HCT116 (cell line): ENCODE measurements at regions not wholly inside any gene's neighbourhood (a gene's known extent, or its start where the extent isn't known, plus 50 kb on each side); places are given as distances from the start of the nearest gene placed in this dataset.

ENCODE experiments used
- ATAC-seq: fragments of 200-7000 bp; cut with Tn5 transposase; 2 replicates; pipeline ENCODE4 v1.9.1; 2020; ENCODE audit warnings: mild to moderate bottlenecking, moderate library complexity
- BruUV-seq: library from RNA; stranded (reverse); fragments of 400-500 nt; replicated peaks from 2 replicates; lab custom pipeline; 2021; lab: Mats Ljungman, UMichigan
- CTCF ChIA-PET: fragments of 300-600 bp; sonication (Branson Sonifier 250); formaldehyde crosslinking; loops from one replicate; lab custom pipeline; 2021; ENCODE audit warnings: antibody characterized with exemption; lab: Charles Lee
- POLR2A ChIA-PET: fragments of 300-600, 350-600 bp; sonication (Branson Sonifier 250); formaldehyde crosslinking; loops from one replicate; lab custom pipeline; 2021; ENCODE audit warnings: antibody characterized with exemption; lab: Charles Lee
- RAD21 ChIA-PET, 2 experiments: fragments of 300-600 bp; sonication (Branson Sonifier 250); formaldehyde crosslinking; loops; one replicate each; lab custom pipeline; 2023; ENCODE audit warnings: low total read pairs in 2 of 2; ENCODE audit not compliant: uncharacterized antibody in 2 of 2, unreplicated experiment in 2 of 2, low non-redundant PET in 1 of 2; lab: Charles Lee
- DNase-seq: peaks from one replicate; pipeline ENCODE4 v3.0.0-alpha.2; 2010; ENCODE audit warnings: low read depth, low spot score
- H2AFZ ChIP-seq: fragments of 200-600 bp; shearing (Covaris generic), sonication (generic); 2 replicates; pipeline ENCODE4 v1.6.1; 2017; ENCODE audit warnings: low read depth, mixed run types, mixed read lengths, antibody characterized with exemption, low read length; ENCODE audit not compliant: poor library complexity, severe bottlenecking
- H3K27ac ChIP-seq: 2 replicates; pipeline ENCODE4 v1.5.1; 2012; ENCODE audit warnings: low read depth, low read length
- H3K27me3 ChIP-seq: fragments of 200-600 bp; sonication (generic); 2 replicates; pipeline ENCODE4 v1.6.1; 2016; ENCODE audit warnings: mixed run types, low read length, mixed read lengths; ENCODE audit not compliant: insufficient read depth
- H3K36me3 ChIP-seq, 2 experiments: fragments of 200-500 bp in 1 of 2; fragments of 200-600 bp in 1 of 2; sonication (Bioruptor generic) in 1 of 2; sonication (generic) in 1 of 2; 2 replicates each; pipeline versions ENCODE4 v1.5.1 to v1.6.1; 2014 to 2016; ENCODE audit warnings: low read length in 2 of 2, inconsistent platforms in 1 of 2, mixed read lengths in 1 of 2, mixed run types in 1 of 2; ENCODE audit not compliant: insufficient read depth in 2 of 2, control insufficient read depth in 1 of 2
- H3K4me1 ChIP-seq, 2 experiments: fragments of 200-600 bp in 1 of 2; sonication (generic) in 1 of 2; 2 replicates each; pipeline versions ENCODE4 v1.5.1 to v1.6.1; 2012 to 2017; ENCODE audit warnings: low read length in 2 of 2, inconsistent platforms in 1 of 2, mild to moderate bottlenecking in 1 of 2, mixed read lengths in 1 of 2, mixed run types in 1 of 2, moderate library complexity in 1 of 2; ENCODE audit not compliant: insufficient read depth in 2 of 2, control insufficient read depth in 1 of 2
- H3K4me2 ChIP-seq: fragments of 200-600 bp; sonication (generic); 2 replicates; pipeline ENCODE4 v1.6.1; 2017; ENCODE audit warnings: mixed run types, low read length, mixed read lengths
- H3K4me3 ChIP-seq, 2 experiments: fragments of 200-600 bp in 1 of 2; sonication (generic) in 1 of 2; replicated peaks in 1 of 2; 2 replicates each; pipeline ENCODE4 v1.5.1; 2011 to 2016; ENCODE audit warnings: low read length in 2 of 2, control low read depth in 1 of 2, low read depth in 1 of 2, mild to moderate bottlenecking in 1 of 2, mixed read lengths in 1 of 2, mixed run types in 1 of 2
- H3K79me2 ChIP-seq: fragments of 200-600 bp; sonication (generic); 2 replicates; pipeline ENCODE4 v1.6.1; 2017; ENCODE audit warnings: mild to moderate bottlenecking, mixed run types, low read length, moderate library complexity, mixed read lengths; ENCODE audit not compliant: insufficient read depth
- H3K9ac ChIP-seq: fragments of 200-600 bp; sonication (generic); 2 replicates; pipeline ENCODE4 v1.6.1; 2016; ENCODE audit warnings: low read length, mixed read lengths
- H3K9me2 ChIP-seq: fragments of 200-600 bp; sonication (generic), shearing (Covaris generic); 2 replicates; pipeline ENCODE4 v1.6.1; 2017; ENCODE audit warnings: mixed run types, mild to moderate bottlenecking, moderate library complexity; ENCODE audit not compliant: insufficient read depth
- H3K9me3 ChIP-seq, 2 experiments: fragments of 200-500 bp in 1 of 2; fragments of 200-600 bp in 1 of 2; sonication (Bioruptor generic) in 1 of 2; sonication (generic) in 1 of 2; 2 replicates each; pipeline ENCODE4 v1.6.1; 2014 to 2017; ENCODE audit warnings: low read length in 2 of 2, mixed read lengths in 2 of 2, inconsistent platforms in 1 of 2, low read depth in 1 of 2, mild to moderate bottlenecking in 1 of 2, mixed run types in 1 of 2, moderate library complexity in 1 of 2; ENCODE audit not compliant: control insufficient read depth in 1 of 2, insufficient read depth in 1 of 2
- H4K20me1 ChIP-seq: fragments of 200-600 bp; sonication (generic), shearing (Covaris generic); 2 replicates; pipeline ENCODE4 v1.6.1; 2017; ENCODE audit warnings: mixed run types, mild to moderate bottlenecking, moderate library complexity; ENCODE audit not compliant: insufficient read depth
- CBX3 ChIP-seq: IDR thresholded peaks from 2 replicates; pipeline ENCODE4 v1.6.1; 2012; ENCODE audit warnings: low read depth
- CEBPB ChIP-seq: IDR thresholded peaks from 2 replicates; pipeline ENCODE4 v1.6.1; 2012; ENCODE audit warnings: low read depth
- MAX ChIP-seq: IDR thresholded peaks from 2 replicates; pipeline ENCODE4 v1.6.1; 2012
- RAD21 ChIP-seq: IDR thresholded peaks from 2 replicates; pipeline ENCODE4 v1.6.1; 2012; ENCODE audit warnings: low read depth, mild to moderate bottlenecking
- intact Hi-C: fragments of 100-400 bp; cut with micrococcal nuclease; formaldehyde crosslinking; loops from 2 replicates; pipeline ENCODE4 v1.10.0; 2022
- TF ChIP-seq, protein P1 (sequence below), 3 experiments: fragments of 200-600 bp in 1 of 3; sonication (generic) in 1 of 3; IDR thresholded peaks in 2 of 3; conservative IDR thresholded peaks in 1 of 3; 2 replicates each; pipeline ENCODE4 v1.5.1; 2012 to 2017; ENCODE audit warnings: low read depth in 2 of 3, low read length in 2 of 3, antibody characterized with exemption in 1 of 3, borderline replicate concordance in 1 of 3, control low read depth in 1 of 3, mild to moderate bottlenecking in 1 of 3, mixed read lengths in 1 of 3, mixed run types in 1 of 3, moderate library complexity in 1 of 3; ENCODE audit not compliant: insufficient read depth in 1 of 3
- TF ChIP-seq, protein P2 (sequence below): IDR thresholded peaks from 2 replicates; pipeline ENCODE4 v1.6.1; 2012; ENCODE audit warnings: low read depth

DNA sequence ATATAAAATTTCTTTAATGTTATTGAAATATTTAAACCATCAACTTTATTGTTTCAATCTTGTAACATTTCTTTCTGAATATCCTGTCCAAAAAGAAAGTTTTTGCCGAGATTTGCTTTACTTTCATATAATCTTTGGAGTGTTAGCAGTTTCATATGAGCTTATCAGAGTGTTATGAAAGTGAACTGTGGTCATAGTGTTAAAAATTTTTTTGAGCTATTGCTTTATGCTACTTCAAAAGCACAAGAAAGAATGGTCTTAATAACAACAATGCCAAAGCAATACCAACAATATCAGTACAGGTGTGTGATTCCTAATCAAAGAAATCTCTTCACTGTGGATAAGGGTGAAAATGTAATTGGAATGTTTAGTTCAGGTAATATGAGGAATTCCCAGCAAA lies 1994.9 kb upstream of the FLRT2 start:
- TF ChIP-seq CBX3: no peak
- TF ChIP-seq, protein P1, sequence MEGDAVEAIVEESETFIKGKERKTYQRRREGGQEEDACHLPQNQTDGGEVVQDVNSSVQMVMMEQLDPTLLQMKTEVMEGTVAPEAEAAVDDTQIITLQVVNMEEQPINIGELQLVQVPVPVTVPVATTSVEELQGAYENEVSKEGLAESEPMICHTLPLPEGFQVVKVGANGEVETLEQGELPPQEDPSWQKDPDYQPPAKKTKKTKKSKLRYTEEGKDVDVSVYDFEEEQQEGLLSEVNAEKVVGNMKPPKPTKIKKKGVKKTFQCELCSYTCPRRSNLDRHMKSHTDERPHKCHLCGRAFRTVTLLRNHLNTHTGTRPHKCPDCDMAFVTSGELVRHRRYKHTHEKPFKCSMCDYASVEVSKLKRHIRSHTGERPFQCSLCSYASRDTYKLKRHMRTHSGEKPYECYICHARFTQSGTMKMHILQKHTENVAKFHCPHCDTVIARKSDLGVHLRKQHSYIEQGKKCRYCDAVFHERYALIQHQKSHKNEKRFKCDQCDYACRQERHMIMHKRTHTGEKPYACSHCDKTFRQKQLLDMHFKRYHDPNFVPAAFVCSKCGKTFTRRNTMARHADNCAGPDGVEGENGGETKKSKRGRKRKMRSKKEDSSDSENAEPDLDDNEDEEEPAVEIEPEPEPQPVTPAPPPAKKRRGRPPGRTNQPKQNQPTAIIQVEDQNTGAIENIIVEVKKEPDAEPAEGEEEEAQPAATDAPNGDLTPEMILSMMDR (IDR thresholded peaks at IDR 0.05 in 2 of 3, conservative IDR thresholded peaks at IDR 0.05 in 1 of 3; ENCODE audit: borderline replicate concordance in 1 of 3, insufficient read depth in 1 of 3, low read depth in 2 of 3, low read length in 2 of 3): no peak
- no peak for TF ChIP-seq CEBPB
- TF ChIP-seq MAX: no peak
- TF ChIP-seq, protein P2, sequence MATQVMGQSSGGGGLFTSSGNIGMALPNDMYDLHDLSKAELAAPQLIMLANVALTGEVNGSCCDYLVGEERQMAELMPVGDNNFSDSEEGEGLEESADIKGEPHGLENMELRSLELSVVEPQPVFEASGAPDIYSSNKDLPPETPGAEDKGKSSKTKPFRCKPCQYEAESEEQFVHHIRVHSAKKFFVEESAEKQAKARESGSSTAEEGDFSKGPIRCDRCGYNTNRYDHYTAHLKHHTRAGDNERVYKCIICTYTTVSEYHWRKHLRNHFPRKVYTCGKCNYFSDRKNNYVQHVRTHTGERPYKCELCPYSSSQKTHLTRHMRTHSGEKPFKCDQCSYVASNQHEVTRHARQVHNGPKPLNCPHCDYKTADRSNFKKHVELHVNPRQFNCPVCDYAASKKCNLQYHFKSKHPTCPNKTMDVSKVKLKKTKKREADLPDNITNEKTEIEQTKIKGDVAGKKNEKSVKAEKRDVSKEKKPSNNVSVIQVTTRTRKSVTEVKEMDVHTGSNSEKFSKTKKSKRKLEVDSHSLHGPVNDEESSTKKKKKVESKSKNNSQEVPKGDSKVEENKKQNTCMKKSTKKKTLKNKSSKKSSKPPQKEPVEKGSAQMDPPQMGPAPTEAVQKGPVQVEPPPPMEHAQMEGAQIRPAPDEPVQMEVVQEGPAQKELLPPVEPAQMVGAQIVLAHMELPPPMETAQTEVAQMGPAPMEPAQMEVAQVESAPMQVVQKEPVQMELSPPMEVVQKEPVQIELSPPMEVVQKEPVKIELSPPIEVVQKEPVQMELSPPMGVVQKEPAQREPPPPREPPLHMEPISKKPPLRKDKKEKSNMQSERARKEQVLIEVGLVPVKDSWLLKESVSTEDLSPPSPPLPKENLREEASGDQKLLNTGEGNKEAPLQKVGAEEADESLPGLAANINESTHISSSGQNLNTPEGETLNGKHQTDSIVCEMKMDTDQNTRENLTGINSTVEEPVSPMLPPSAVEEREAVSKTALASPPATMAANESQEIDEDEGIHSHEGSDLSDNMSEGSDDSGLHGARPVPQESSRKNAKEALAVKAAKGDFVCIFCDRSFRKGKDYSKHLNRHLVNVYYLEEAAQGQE: no peak
- TF ChIP-seq RAD21: no peak
- TF ChIP-seq, all 23 proteins: peak for 0
- no peak for ATAC-seq
- no peak for DNase-seq
- no peak overlapping the region for H3K27ac ChIP-seq
- H3K4me1 ChIP-seq: no peaks in the 10 kb centered on the region
- H3K4me2 ChIP-seq: no peak overlapping the region
- POLR2A ChIA-PET: no interaction called here
- no peaks in the 10 kb centered on the region for H3K9me2 ChIP-seq
- H3K36me3 ChIP-seq: no peaks in the 10 kb centered on the region
- H3K4me3 ChIP-seq: no peak overlapping the region
- H4K20me1 ChIP-seq: no peaks in the 10 kb centered on the region
- intact Hi-C loops: no loop called here
- H3K79me2 ChIP-seq: no peaks in the 10 kb centered on the region
- CTCF ChIA-PET: no interaction called here
- RAD21 ChIA-PET: no interaction called here
- BruUV-seq: no TSS peak
- H2AFZ ChIP-seq: no peak overlapping the region
- H3K9ac ChIP-seq: no peak overlapping the region
- peaks cover 9 to 21% of the 10 kb centered on the region in 2 experiments; a peak in 3 of 4 replicates for H3K9me3 ChIP-seq
- H3K27me3 ChIP-seq: no peaks in the 10 kb centered on the region
